Stimulated activated CD4-positive, alpha-beta T cell treated with anti-CD3 and anti-CD28 coated beads, Interleukin-2, amount 100 ng/mL, for 48 hours (primary cell): ENCODE measurements at regions not wholly inside any gene's neighbourhood (a gene's known extent, or its start where the extent isn't known, plus 50 kb on each side); places are given as distances from the start of the nearest gene placed in this dataset.
"Not testable (repeated sequence)": the region's sequence is repeated elsewhere in the genome, so short reads cannot be mapped to it uniquely, and the experiment has no call there.

Experiments
- DNase-seq, 2 donors: peaks; one replicate each; pipeline ENCODE4 v3.0.0-alpha.2; 2020

DNA sequence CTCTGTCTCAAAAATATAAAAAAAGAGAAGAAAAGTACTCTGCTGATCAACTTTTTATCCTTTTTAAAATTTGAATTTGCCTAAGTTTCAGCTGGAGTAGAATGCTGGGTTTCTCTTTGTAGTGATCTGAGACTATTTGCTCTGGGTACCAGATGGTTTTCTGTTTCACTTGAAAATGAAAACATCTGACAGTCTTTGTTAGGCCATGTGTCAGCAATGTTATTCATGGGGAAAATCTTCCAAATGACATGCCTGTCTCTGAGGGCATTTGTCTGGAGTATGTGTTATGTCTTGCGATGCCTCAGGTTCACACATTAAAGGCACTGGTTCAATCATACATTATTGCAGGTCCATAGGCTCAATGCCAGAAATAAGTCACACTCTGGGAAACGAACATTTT is 175.3 kb upstream of the TMEM229A start:
- no peak for DNase-seq

DNA sequence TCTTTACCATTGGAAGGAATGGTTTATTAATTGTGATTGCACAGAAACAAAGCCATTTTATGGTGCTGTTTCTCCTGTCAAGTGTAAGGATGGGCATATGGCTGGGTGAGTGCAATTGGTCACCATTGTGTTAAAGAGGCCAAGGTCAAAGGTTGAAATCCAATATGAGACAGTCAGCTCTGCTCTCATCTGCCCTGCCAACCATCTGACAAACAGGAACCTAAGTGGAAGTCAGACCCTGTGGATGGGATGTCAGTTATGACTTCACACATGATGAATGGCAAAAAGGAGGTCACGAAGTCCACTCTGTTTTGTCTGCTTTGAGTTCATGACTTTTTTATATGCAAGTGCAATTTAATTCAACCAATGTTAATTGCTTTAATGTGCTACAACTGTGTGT is 172.7 kb upstream of the TMEM229A start:
- DNase-seq, result no peak

DNA sequence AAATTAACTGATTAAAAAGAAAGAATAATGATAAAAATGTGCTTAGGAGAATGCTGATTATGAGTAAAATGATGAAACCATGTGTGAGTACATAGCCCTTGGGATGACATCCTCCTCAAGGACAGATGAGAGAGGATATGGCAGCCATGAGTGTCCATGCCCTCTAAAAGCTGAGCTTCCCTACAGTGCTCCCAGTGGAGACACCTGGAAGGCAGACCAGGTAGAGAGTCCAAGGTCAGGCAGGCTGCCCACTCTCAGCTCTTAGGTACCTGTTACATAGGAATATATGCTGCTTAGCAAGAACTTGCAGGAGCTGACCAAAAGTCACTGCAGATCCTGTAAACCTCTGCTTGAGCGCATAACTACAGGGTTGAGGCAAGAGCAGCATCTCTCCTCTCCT is 169.7 kb upstream of the TMEM229A start:
- DNase-seq, result no peak

DNA sequence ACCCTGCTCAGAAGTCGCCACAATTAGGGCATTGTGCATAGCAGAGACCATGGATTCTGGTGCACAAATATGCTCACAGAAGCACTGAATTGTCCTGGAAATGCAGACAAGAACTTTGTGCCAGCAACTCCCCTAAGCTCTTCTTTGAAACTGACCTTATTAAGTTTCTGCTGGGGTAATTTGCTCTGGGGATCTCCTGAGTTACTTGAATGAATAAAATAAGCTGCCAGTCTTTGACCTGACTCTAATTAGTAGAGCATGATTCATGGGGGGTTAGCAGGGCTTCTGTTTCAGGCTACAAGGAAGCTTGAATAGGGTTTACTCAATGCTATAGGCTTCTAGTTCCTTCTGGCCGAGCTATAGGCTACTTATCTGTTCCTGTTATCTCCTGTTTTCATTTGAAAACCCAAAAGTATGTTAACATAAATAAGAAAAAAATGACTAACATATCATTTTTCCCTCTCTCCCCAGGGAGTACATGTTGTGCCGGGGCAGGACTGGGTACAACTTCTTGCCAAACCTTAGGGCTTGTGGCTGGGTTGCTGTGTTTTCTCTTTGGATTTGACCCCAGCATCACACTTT is 169.0 kb upstream of the TMEM229A start:
- no peak for DNase-seq

DNA sequence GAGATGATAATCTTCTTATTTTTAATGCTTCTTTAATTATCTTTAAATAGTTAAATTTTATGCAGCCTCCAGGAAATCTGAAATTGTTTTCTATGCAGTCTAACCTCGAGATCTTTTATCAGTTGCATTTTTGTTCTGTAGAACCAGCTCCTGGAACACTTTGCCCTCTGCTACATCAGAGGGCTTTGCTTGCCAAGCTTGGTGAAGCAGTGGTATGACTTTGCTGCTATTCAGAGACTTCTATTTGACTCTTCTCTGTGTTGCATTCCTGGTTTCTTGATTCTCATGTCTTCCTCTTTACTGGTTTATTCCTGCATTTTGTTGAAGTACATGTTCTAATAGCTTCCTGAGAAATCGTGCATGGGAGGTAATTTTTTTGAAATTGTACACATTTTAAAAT is 163.7 kb upstream of the TMEM229A start:
- no peak for DNase-seq

DNA sequence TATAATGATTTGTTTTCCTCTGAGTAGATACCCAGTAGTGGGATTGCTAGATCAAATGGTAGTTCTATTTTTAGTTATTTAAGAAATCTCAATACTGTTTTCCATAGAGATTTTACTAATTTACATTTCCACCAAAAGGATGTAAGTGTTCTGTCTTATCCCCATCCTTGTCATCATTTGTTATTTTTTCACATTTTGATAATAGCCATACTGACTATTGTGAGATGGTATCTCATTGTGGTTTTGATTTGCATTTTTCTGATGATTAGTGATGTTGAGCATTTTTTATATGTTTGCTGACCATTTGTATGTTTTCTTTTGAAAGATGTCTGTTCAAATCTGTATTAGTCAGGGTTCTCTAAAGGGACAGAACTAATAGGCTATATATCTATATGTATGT is 160.0 kb upstream of the TMEM229A start:
- DNase-seq, result no peak

DNA sequence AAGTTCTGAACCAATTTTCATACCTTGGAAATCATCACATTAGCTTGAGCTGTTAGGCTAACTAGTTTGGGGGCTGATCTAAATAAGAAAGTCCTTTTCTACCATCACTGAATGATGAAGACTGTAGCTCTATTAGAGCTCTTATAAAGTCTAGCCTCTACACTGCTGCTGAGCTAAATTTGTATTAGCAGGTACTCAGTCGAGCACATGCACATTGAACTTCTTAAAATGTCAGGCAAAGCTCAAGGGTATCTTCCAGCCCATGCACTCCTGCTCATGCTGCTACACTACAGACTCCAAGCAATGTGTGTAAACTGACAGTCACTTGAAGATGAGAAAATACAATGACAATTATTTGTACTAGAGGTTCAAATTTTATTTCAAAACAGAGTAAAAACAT is 158.8 kb upstream of the TMEM229A start:
- DNase-seq, result no peak

DNA sequence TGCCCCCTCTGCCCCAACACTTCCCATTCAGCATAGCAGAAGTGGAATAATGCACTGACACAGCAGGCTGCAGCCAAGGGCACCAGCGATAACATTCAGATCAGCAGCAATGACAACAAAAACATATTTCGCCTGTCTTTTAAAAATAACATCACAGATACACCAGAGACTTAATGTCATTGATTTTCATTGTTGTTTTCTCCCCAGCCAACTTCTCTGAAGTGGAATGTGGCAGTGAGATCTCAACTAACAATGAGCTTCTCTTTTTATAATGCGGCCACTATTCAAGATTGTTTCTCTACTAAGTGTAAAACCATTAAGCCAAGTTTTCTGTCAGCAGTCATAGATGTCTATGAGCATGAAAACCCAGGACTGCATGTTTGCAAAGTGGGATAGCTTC is 158.2 kb upstream of the TMEM229A start:
- DNase-seq, result no peak

DNA sequence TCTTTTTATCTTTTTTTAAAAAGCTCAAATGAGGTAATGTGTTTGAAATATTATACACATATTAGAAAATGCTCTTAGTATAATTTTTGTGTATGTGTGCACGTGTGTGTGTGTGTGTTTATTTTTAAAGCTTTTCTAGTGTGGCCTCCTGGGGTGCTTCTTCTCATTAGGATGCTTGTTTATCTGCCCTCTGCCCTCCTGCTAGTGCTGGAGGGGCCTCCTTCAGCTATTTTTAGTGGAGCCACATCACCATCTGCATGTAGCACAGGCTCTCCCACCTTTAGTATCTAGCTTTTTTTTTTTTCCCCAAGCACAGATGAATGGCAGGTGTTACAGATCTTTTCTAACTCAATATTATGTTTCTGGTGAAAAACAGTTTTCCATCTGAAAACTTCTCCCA is 155.7 kb upstream of the TMEM229A start:
- no peak for DNase-seq

DNA sequence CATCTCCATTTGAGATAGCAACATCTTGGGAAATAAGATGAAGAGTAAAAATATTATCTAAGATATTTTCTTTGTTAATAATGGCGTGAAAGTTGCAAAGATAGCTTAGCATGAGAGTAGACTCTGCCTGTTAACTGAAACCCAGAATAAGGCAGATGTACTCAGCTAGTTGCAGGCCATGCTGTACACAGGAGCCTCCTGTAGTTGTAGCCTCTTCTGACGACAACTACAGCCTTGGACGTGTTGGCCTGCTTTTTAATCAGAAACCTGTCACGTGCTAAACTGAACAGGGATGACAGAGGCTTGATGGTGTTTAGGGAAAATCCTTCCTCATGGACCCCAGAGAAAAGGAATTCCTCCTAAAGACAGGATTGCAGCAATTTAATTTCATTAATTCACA is 155.1 kb upstream of the TMEM229A start:
- DNase-seq, result no peak

DNA sequence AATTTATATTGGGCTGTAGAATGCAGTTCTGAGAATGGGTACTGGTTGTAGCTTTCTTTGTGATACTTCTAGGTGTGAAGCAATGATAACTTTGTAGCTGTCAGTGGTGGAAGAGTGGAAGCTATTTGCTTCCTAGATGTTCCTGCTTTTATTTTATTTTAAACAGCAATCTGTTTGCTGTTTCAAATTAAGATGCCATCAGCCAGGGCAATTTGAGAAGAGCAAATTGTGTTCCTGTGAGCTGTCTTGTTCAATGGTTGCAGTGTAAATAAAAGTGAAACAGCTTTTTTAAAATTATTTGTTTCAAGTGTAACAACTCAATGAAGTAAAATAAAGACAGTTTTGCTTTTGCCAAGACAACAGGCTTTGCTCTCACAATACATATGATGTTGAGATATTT is 150.8 kb upstream of the TMEM229A start:
- DNase-seq, result no peak

DNA sequence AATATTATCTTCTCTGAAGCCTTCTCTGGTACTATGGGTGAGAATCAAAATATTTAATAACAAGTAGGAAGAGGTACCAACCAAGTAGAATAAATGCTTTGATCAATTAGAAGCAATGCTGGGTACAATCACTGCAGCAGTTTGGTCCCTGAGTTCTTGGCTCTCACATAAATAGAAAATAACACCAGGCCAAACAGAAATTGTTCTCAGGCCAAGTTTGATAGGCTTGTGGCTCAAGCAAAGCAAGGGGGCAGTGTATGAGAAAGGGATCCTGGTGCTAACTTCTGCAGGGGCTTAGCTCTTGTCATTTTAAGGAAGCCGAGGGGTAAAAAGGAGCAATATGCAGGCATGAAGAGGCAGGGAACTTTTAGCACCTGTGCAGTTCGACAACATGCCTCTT is 146.8 kb upstream of the TMEM229A start:
- DNase-seq, result no peak

DNA sequence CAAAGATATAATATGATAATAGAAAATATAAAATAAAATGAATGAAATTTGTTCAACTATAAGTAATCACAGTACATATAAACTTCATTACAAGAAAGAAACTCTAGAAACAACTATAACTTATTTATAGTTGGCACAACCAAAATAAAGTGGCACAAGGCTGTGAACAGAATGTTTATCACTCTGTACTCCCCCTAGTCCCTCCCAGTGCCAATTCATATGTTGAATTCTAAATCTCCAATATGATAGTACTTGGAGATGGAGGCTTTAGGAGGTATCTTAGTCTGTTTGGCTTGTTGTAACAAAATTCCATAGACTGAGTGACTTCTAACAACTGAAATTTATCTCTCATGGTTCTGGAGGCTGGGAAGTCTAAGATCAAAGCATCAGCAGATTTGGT is 145.0 kb upstream of the TMEM229A start:
- no peak for DNase-seq

DNA sequence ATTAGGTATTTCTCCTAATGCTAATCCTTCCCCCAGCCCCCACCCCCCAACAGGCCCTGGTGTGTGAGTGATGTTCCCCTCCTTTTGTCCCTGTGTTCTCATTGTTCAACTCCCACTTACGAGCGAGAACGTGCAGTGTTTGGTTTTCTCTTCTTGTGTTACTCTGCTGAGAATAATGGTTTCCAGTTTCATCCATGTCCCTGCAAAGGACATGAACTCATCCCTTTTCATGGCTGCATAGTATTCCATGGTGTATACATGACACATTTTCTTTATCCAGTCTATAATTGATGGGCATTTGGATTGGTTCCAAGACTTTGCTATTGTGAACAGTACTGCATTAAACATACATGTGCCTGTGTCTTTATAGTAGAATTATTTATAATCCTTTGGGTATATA is 138.9 kb upstream of the TMEM229A start:
- not testable (repeated sequence) for DNase-seq

DNA sequence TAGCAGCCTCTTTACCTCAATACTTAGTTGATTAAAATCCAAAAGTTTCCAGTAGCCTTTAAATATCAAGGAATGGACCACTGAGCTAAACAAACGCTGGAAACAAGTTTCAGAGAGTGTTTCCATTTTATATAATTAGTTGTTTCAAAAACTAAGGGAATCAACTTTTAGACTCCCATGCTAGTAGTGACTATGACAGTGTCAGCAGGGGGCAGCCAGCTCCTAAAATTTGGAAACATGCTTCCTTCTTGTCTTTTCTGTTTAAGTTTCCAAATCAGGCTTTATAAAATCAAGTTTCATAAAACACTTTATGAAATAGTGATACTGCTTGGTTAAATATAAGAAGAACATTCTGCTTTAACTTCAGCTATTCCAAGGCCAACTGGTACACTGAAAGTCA is 138.2 kb upstream of the TMEM229A start:
- DNase-seq, result no peak

DNA sequence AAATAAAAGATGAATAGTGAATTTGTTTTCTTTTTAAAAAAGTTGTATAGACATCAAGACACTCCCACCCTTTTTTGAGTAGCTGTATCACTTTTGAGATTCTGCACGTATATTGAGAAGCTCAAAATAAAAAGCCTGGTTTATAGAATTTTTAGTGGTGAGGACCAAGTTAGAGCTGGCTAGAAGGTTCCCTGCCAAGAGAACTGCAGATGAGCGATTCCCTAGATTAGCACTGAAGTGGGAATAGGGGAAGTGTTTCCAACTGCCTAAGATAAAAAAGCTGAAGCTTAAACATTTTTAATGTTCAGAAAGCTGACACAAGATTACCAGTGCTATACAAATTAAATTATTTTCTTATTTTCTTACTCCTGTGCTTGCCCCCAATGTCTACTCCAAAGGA is 135.7 kb upstream of the TMEM229A start:
- no peak for DNase-seq

DNA sequence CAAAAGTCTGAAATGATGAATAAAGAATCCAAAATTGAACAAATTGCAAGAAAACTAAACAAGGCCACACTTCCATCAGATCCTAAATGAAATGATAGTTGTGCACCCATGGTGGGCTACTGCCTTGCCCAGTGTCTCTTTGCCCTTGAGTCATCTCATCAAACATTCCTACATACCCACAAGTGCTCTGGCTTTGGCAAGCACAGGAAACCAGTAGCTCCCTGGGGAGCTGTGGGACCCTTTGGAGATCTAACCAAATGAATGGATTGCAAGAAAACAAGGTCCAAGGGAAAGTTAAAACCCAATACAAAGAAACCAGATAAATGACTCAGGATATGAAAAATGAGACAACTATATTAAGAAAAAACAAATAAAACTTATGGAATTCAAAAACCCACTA is 129.8 kb upstream of the TMEM229A start:
- DNase-seq, result no peak

DNA sequence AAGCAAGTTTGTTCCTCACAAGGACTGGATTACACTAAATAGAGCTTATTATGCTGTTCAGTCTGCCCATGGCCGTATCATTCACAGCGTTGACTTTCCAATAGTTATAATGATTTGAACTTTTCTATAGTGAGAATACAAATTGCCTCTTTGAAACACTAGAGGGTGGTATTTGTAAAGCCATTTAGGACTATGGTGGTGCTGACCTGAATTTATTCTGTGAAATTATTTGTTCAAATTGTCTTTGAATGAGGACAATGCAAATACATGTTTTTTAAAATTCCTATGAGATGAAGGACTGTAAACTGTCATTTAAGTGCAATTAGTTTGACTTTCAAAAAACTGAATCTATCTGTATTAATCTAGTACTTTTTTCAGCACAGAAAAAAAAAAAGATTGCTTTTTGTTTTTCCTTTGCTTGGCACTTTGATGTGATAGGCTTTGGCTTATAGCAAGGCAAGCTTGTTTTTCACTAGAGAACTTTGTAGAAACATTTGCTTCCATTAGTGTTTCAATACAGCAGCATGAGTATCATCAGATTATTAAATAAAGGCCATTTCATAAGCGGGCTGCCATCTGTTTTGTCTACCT is 122.7 kb upstream of the TMEM229A start:
- DNase-seq, result no peak

DNA sequence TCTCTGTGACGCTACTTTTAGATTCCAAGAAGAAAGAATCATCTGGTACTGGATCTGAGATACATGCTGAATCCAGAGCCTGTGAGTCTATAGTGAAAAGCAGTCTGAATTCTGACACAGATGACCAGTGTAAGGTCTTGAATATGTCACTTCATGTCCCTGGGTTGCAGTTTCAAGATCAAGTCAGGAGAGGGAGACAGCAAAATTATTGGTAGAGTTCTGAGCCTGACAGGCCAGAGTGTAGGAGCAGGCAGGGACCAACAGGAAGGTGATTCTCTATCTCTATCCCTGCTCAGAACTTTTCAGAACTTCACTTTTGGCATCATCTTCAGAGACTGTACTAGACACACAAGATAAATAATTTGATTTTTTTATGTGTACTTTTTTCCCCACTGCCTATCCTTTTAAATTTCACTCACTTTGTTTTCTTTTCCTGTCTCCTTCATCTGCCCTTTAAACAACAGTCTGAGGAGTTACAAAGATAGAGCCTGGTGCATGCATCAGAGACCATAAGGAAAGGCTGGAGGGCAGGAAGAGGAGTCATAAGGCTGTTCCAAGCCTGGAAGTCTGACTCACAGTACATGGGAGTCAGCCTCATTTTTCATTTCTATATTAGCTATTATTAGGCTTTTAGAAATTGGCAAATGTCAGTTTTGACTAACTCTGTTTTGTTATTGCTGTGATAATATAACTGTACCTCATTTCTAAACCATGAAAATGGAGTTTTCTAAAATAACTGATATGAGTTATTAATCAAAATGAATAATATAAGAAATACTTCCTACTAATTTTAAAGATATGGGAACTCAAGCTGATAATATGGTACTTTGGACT is 120.2 kb upstream of the TMEM229A start:
- DNase-seq, result no peak

DNA sequence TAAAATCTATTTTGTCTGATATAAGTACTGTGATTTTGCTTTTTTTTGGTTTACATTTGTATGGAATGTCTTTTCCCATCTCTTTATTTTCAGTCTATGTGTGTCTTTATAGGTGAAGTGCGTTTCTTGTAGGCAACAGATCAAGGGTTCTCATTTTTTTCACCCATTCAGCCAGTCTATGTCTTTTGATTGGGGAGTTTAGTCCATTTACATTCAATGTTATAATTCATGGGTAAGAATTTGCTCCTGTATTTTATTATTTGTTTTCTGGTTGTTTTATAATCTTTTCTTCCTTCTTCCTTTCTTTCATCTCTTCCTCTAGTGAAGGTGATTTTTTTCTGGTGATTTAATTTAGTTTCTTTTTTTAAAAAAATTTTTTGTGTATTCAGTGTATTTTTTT is 104.8 kb upstream of the TMEM229A start:
- DNase-seq, result no peak

DNA sequence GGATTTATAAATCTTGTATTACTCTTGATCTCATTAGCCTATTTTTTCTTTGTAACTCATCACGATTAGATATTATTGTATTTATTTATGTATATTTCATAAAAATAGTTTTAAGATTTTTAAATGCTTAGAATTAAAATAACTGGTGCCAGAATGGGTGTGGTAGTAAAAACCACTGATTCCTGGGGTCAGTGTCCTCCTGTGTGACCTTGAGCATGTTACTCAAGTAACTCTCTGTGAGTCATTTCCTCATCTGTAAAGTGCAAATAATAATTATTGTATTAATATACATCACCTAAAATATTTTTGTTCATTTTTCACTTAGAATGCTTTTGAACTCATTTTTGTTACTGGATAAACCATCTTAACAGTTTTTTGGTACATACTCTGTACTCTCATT is 91.3 kb upstream of the TMEM229A start:
- no peak for DNase-seq

DNA sequence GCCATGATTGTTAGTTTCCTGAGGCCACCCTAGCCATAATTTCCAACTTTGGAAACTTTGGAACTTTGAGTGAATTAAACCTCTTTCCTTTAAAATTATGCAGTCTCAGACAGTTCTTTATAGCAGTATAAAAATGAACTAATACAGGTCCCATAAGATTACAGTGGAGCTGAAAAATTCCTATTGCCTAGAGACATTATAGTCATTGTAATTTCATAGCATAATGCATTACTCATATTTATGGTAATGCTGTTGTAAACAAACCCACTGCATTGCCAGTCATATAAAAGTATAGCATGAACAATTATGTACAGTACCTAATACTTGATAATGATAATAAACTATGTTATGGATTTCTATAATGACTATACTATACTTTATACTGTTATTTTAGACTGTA is 88.0 kb upstream of the TMEM229A start:
- DNase-seq, result no peak

DNA sequence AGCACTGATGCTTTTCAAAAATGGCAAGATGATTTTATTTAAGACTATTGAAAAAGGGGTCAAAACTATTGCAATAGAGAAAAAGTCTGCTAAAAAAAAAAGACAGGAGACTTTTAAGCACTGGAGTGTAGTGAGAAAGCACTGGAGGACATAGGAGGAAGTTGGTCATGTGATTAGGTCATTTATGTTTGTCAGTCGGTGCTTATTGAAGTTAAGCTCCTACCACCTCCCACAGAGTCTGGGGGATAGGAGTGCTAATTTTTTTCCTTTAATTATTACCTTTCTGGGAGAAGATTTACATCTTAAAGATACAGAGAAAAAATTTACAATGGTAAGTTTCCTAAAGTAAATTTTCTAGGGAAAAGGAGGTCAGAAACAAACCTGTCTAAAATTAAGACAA is 80.2 kb upstream of the TMEM229A start:
- DNase-seq, result no peak

DNA sequence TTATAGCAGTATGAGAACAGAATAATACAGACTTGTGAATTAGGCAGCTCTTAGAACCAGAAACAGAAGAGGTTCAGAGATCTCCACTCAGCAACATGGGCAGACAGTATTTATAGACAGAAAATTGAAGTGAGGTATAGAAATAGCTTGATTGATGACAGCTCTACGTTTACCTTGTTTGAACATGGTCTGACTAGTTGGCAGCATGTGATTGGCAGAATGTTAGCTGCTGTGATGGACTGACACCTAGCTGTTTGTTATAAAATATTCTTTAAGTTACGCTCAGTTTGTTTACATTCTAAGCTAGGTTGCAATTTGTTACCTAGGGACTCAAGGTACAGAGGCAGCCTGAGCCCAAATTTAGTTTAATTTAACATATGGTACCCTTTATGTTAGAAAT is 73.7 kb upstream of the TMEM229A start:
- no peak for DNase-seq
